GM13977 (cell line): ENCODE measurements at regions not wholly inside any gene's neighbourhood (a gene's known extent, or its start where the extent isn't known, plus 50 kb on each side); places are given as distances from the start of the nearest gene placed in this dataset.

Source experiments
- DNase-seq: peaks from one replicate; pipeline ENCODE4 v3.0.0; 2012; ENCODE audit warnings: low spot score
- CTCF ChIP-seq: IDR thresholded peaks from 2 replicates; pipeline ENCODE4 v1.5.1; 2012; ENCODE audit warnings: mild to moderate bottlenecking, control low read depth; ENCODE audit not compliant: insufficient read depth; ENCODE audit errors: extremely low read depth, missing control alignments
- in situ Hi-C: fragments of 300-500 bp; cut with MboI; formaldehyde crosslinking; loops from one replicate; pipeline ENCODE4 v1.12.0; 2022; ENCODE audit warnings: low sequenced_read_pairs, low pct_unique_long_range_greater_than_20kb, mixed read lengths, inconsistent platforms; ENCODE audit not compliant: unreplicated experiment

GRCh38 chr2:176464886-176465564 is 195.8 kb downstream of the MTX2 start:
- TF ChIP-seq CTCF = no peak
- DNase-seq = no peak
- in situ Hi-C loops = no loop called here

GRCh38 chr2:176466918-176467452 is 197.7 kb downstream of the MTX2 start:
- no peak for TF ChIP-seq CTCF
- in situ Hi-C loops = no loop called here

GRCh38 chr2:176467595-176467994 is 198.4 kb downstream of the MTX2 start:
- in situ Hi-C loops = no loop called here
- TF ChIP-seq CTCF = no peak
- no peak for DNase-seq

More at GRCh38 chr2:176466918-176467452, 197.7 kb downstream of the MTX2 start:
- no peak for DNase-seq

- in situ Hi-C loops = no loop called here
- no peak for DNase-seq
- TF ChIP-seq CTCF = no peak
These were observed 199.3 kb downstream of the MTX2 start for GRCh38 chr2:176468457-176469113.

GRCh38 chr2:176470713-176471112 is 201.5 kb downstream of the MTX2 start:
- in situ Hi-C loops = no loop called here
- no peak for TF ChIP-seq CTCF
- DNase-seq = no peak

GRCh38 chr2:176471949-176472348 is 202.7 kb downstream of the MTX2 start:
- no peak for TF ChIP-seq CTCF
- in situ Hi-C loops = no loop called here
- DNase-seq = no peak
